Breast epithelium (tissue), 3 donors: ENCODE measurements at regions not wholly inside any gene's neighbourhood (a gene's known extent, or its start where the extent isn't known, plus 50 kb on each side); places are given as distances from the start of the nearest gene placed in this dataset.

Source experiments
- CTCF ChIP-seq, 3 donors: fragments of 450-650 bp; IDR thresholded peaks; one replicate each; pipeline ENCODE4 v1.5.1; 2016 to 2017; ENCODE audit warnings: antibody characterized with exemption in 3 of 3, mild to moderate bottlenecking in 3 of 3, moderate library complexity in 3 of 3
- POLR2A ChIP-seq: fragments of 450-650 bp; IDR thresholded peaks from one replicate; pipeline ENCODE4 v1.6.1; 2016; ENCODE audit warnings: antibody characterized with exemption, mild to moderate bottlenecking, moderate library complexity

- TF ChIP-seq POLR2A (no peak), CTCF (IDR thresholded peaks at IDR 0.05) (no peak)
Observed at GRCh38 chr2:41966431-41966893, 81.4 kb upstream of the PKDCC start.
